SJCRH30 (cell line): ENCODE measurements at regions not wholly inside any gene's neighbourhood (a gene's known extent, or its start where the extent isn't known, plus 50 kb on each side); places are given as distances from the start of the nearest gene placed in this dataset.
A peak's percentile ranks its signal among the peaks of the same experiment; 100 is the strongest.

Experiments used
- DNase-seq, 2 experiments: peaks; one replicate each; pipeline ENCODE4 v3.0.0-alpha.2; 2015 to 2020
- H3K27ac ChIP-seq: fragments of 250-450 bp; sonication (Bioruptor Pico); 2 replicates; pipeline ENCODE4 v1.5.1; 2020; ENCODE audit warnings: mild to moderate bottlenecking, moderate library complexity
- H3K27me3 ChIP-seq: fragments of 250-450 bp; sonication (Bioruptor Pico); 2 replicates; pipeline ENCODE4 v1.5.1; 2020; ENCODE audit warnings: mild to moderate bottlenecking, moderate library complexity
- H3K36me3 ChIP-seq: fragments of 250-450 bp; sonication (Bioruptor Pico); 2 replicates; pipeline ENCODE4 v1.5.1; 2020; ENCODE audit warnings: mild to moderate bottlenecking, moderate library complexity
- H3K4me1 ChIP-seq: fragments of 250-450 bp; sonication (Bioruptor Pico); 2 replicates; pipeline ENCODE4 v1.5.1; 2020; ENCODE audit warnings: mild to moderate bottlenecking, moderate library complexity
- H3K4me3 ChIP-seq: fragments of 250-450 bp; sonication (Bioruptor Pico); 2 replicates; pipeline ENCODE4 v1.5.1; 2020; ENCODE audit warnings: mild to moderate bottlenecking, moderate library complexity
- H3K9me3 ChIP-seq: fragments of 250-450 bp; sonication (Bioruptor Pico); replicated peaks from 2 replicates; pipeline ENCODE4 v1.5.1; 2020; ENCODE audit warnings: mild to moderate bottlenecking, moderate library complexity

DNA sequence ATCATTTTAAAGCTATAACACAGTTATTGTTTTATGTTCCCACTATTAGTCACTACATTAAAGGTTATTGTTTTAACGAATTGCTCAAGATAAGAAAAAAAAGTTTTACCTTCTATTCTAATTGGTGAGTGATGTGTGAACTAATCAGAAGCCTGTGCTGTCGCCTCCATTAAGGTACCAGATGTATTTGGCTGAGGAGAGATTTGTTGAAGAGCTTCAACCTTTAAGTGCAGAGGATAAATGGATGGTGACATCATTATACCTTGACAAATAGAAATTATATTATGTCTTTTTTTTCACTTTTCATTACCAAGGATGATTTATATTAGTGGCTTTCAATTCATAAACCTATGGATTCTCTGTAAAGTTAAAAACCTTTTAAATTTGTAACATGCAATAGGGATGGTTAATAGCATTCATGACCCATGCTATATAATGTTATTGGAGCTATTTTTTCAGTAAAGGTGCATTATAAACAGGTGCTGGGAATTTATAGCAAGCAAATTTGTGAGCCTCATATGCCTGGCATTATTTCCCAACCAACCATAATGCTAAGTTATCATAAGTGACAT is 97.0 kb upstream of the NPVF start:
- Histone ChIP-seq H3K27me3 (peaks cover 6% of the 10 kb centered on the region; the same call in 1 of the 2 replicates), H3K36me3 (no peaks in the 10 kb centered on the region), H3K9me3 (no peaks in the 10 kb centered on the region), H3K4me1 (no peaks in the 10 kb centered on the region), H3K4me3 (no peak overlapping the region), H3K27ac (no peak overlapping the region)
- DNase-seq: no peak

DNA sequence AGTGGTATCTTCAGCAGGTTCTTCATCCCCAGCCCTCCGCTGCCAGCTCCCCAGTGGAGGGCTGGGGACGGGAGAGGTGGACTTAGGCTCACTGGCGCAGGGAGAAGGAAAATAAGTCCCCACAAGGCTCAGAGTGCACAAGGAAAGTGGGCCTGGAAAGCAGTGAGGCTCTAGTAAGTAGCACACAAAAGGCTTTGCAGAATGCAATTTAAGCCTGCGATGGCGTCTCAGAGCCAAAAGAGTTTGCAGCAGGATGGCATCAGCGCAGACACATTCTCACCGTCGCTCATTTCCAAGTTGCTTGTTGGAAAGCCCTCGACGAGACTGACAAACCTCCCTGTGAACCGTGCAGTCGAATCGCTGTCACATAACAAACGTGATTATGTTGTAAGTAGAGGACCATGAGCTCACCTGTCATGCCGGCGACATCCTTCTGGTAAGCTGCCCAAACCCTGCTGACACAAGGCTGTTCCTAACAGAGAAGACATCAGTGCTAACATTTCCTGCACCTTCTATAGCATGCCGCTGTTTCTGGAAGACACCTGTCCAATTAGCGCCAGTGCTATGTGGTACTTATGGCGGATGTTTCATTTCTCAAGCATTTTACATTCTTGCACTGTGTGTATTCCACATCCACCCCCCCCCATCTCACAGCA is 98.3 kb upstream of the NPVF start:
- Histone ChIP-seq H3K4me1 (no peaks in the 10 kb centered on the region), H3K9me3 (no peaks in the 10 kb centered on the region), H3K27ac (no peak overlapping the region), H3K27me3 (peaks cover 2% of the 10 kb centered on the region), H3K36me3 (no peaks in the 10 kb centered on the region), H3K4me3 (no peak overlapping the region)
- DNase-seq: no peak

DNA sequence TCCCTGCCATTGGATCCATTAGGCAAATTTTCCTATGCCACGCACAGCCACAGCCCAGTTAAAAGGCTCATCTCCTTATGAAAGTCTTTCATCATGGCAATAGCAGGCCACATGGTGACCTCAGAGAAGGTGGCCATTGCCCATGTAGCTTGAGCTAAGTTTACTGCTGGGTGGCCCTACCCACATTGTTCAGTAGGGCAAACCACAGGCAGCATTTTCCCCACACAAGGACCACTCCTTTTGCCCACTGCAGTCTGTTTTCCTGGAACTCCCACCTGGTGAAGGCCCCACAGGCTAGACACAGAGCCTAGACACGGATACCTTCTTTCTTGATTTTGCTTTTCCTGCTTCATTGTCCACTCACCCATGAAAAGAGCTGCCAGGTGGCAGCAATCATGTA is 101.5 kb upstream of the NPVF start:
- DNase-seq: no peak
- Histone ChIP-seq H3K27me3 (no peaks in the 10 kb centered on the region; the same call in 1 of the 2 replicates), H3K9me3 (no peaks in the 10 kb centered on the region), H3K4me1 (no peaks in the 10 kb centered on the region), H3K4me3 (no peak overlapping the region), H3K36me3 (no peaks in the 10 kb centered on the region), H3K27ac (no peak overlapping the region)

DNA sequence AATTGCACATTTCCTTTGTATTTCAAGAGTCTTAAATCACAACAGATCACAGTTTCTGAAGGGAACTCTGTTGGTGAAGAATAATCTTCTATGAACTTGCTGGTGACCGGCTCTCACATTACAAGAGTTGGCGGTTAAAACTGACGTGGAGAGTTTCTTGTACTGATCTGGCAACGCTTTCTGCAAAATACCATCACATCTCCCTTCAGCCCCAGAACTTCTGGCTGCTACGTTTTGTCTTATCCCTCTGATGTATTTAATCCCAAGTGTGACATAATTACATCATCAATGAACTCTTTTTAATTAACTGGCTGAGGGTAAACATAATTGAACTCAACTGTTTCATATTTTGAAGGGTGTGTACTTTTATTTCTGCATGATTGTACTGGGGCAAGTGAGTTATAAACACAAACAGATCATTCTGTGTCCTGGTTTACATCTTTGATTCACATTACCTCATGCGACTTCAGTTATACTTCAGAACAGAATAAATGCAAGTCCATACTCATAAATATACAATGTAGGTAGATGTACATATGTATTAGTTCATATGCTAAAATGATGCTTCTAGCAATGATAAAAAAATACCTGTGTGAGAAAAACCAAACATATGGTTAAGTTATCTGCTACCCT is 105.1 kb upstream of the NPVF start:
- H3K36me3 ChIP-seq: no peaks in the 10 kb centered on the region
- H3K27ac ChIP-seq: no peak overlapping the region
- H3K4me1 ChIP-seq: no peaks in the 10 kb centered on the region
- H3K27me3 ChIP-seq: no peaks in the 10 kb centered on the region; the same call in 1 of the 2 replicates
- no peak for DNase-seq
- H3K4me3 ChIP-seq: no peak overlapping the region
- no peaks in the 10 kb centered on the region for H3K9me3 ChIP-seq

DNA sequence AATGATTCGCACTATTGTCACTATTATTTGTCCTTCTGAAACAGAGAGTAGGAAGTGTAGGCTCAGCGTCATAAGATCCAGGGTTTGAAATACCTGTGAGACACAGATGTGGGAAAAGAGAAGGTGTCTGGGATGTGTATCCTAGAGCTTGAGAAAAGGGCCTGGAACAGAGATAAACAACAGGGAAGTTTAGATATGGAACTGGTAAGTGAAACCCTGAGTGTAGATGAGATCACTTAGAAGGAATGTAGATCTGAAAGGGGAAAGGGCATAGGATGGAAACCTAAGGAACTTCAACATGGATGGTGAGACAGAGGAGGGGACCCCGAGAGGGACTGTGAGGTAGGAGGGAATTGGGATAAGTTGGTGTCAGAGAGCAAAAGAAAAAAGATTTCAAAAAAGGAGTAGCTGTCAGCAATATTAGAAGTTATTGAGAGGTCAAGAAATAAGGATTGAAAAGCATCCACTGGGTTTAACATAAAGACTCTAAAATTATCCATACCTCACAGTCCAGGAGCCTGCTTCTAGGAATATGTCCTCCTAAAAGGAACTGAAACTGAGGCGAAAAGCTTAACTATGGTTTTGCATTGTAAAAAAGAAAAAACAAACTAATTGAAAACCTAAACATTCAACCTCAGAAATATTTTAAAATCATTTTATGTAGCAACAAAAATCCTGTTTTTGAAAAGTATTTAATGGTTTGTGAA is 119.2 kb upstream of the NPVF start:
- no peaks in the 10 kb centered on the region for H3K36me3 ChIP-seq
- DNase-seq: no peak
- no peaks in the 10 kb centered on the region for H3K9me3 ChIP-seq
- H3K27ac ChIP-seq: no peak overlapping the region
- H3K4me1 ChIP-seq: no peaks in the 10 kb centered on the region
- H3K27me3 ChIP-seq: no peaks in the 10 kb centered on the region; the same call in 1 of the 2 replicates
- H3K4me3 ChIP-seq: no peak overlapping the region

DNA sequence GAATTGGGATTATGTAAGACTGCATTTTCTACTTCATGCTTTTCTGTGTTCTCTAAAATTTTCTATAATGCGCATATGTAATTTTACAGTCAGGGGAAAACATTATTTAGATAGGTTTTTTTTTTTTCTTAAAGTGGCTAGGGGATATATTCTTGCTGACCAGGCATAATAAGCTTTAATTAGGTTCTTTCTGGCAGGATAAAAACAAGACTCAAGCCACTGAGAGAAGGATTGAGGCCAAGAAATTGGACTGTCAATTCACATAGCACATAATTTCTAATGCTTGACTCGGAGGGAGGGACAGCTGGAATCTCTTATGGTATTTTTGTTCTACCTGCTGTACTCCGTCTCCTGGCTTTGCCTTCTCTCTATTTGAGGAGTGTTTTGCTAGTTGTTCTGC is 119.8 kb upstream of the NPVF start:
- Histone ChIP-seq H3K9me3 (no peaks in the 10 kb centered on the region), H3K4me1 (no peaks in the 10 kb centered on the region), H3K27ac (no peak overlapping the region), H3K27me3 (no peaks in the 10 kb centered on the region; the same call in 1 of the 2 replicates), H3K4me3 (no peak overlapping the region), H3K36me3 (no peaks in the 10 kb centered on the region)
- DNase-seq: no peak

DNA sequence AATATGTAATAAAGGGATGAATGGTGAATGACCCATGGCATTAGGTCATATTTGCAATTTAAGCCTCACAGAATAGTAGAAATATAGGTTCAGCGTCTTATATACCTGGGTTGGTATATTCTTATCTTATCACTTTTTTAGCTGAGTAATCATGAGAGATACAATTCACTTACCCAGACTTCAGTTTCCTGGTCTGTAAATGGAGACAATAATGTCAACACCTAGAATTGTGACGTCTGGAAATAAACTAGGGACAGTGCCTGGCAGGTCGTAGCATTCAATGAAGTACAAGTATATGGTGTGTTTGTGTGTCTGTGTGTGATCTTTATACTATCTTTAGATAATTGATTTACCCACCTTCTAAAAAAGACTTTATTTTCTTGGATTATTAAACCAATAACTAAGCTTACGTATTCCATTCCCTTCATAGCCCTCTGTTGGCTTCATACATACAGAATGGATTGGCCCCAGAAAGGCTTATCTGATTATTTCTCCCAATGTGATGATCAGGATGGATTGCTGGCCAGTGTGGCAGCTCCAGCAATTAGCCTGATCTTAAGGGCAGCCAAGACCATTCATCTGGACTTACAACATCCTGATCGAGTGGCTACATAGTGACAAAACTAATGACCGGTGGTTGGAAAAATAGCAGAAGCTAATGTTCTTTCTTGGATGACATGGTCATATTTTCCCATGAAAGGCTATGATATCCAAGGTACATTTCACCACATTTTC is 121.2 kb upstream of the NPVF start:
- DNase-seq: no peak
- no peaks in the 10 kb centered on the region; the same call in 1 of the 2 replicates for H3K27me3 ChIP-seq
- no peaks in the 10 kb centered on the region for H3K36me3 ChIP-seq
- no peak overlapping the region for H3K4me3 ChIP-seq
- no peaks in the 10 kb centered on the region for H3K4me1 ChIP-seq
- H3K27ac ChIP-seq: no peak overlapping the region
- no peaks in the 10 kb centered on the region for H3K9me3 ChIP-seq

DNA sequence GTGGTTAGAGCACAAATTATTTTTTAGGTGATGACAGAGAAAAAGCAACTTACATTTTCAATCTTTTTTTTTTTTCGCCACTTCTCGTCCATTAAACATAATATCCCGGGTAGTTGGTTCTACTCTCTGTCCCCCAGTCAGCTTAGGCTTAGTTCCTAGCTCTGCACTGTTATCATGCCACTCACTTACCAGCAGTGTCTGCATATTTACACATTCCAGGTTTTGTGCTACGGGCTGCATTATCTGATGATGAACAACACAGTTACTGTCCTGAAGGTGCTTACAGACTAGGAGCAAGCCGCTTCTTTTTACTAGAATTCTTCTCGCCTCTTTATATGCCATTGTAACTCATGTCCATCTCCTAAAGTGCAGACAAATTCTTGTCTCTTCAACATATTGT is 121.8 kb upstream of the NPVF start:
- no peak for DNase-seq
- Histone ChIP-seq H3K9me3 (no peaks in the 10 kb centered on the region), H3K4me3 (no peak overlapping the region), H3K27me3 (no peaks in the 10 kb centered on the region; the same call in 1 of the 2 replicates), H3K27ac (no peak overlapping the region), H3K36me3 (no peaks in the 10 kb centered on the region), H3K4me1 (no peaks in the 10 kb centered on the region)

DNA sequence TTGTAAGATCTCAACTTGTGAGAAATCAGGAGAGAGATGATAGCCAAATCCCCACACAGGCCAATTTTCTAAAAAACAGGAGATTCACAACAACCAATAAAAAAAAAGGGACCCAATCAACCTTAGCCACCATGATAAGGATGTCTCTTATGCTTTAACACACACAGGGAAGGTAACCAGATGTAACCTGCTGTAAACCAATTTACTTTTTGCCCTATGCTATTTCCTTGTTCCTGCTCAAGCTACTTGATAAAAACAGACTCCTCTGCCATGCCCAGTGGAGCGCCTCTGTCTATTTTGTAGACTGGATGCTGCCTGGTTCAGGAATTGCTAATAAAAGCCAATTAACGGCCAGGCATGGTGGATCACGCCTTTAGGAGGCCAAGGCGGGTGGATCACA is 123.5 kb upstream of the NPVF start:
- Histone ChIP-seq H3K4me3 (no peak overlapping the region), H3K36me3 (no peaks in the 10 kb centered on the region), H3K4me1 (no peaks in the 10 kb centered on the region), H3K27me3 (no peaks in the 10 kb centered on the region; the same call in 1 of the 2 replicates), H3K27ac (no peak overlapping the region), H3K9me3 (no peaks in the 10 kb centered on the region)
- DNase-seq: no peak

DNA sequence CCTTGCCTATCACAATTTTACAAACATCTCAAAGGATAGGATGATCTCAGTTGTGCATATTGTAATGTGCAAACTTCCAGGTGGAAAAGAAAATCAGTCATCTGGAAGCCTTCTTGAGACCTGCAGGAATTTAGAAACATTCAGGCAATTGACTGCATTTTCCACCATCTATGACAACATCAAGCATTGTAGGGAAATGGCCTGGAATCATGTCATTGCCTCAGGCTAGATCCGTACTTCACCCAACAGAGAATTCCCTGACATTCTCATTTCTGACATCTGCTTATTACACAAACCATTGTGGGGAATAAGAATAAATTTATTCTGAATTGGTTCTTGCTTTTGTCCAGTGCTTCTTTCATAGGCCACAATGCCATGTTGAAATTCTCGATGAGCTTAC is 124.9 kb upstream of the NPVF start:
- Histone ChIP-seq H3K4me3 (no peak overlapping the region), H3K27ac (no peak overlapping the region), H3K27me3 (no peaks in the 10 kb centered on the region; the same call in 1 of the 2 replicates), H3K9me3 (no peaks in the 10 kb centered on the region), H3K36me3 (no peaks in the 10 kb centered on the region), H3K4me1 (no peaks in the 10 kb centered on the region)
- DNase-seq: no peak

DNA sequence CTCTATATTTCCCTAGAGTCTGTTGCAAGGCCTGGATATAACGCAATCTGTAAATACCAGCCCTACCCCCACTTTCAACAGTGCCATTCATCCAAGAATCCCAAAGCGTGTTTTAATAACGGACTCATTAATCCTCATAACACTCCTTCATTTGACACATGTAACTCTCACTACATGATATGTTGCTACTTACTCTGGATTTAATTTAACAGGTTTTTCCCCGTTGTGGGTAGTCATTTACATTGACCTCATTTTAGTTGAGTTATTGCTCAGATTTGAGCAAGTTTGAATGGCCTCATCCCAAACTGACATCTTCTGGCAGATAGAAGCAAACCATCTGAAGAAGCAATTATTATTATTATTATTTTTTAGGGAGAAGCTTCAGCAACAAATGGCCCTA is 125.4 kb upstream of the NPVF start:
- Histone ChIP-seq H3K4me1 (no peaks in the 10 kb centered on the region), H3K27me3 (no peaks in the 10 kb centered on the region; the same call in 1 of the 2 replicates), H3K27ac (no peak overlapping the region), H3K36me3 (no peaks in the 10 kb centered on the region), H3K9me3 (no peaks in the 10 kb centered on the region), H3K4me3 (no peak overlapping the region)
- no peak for DNase-seq

DNA sequence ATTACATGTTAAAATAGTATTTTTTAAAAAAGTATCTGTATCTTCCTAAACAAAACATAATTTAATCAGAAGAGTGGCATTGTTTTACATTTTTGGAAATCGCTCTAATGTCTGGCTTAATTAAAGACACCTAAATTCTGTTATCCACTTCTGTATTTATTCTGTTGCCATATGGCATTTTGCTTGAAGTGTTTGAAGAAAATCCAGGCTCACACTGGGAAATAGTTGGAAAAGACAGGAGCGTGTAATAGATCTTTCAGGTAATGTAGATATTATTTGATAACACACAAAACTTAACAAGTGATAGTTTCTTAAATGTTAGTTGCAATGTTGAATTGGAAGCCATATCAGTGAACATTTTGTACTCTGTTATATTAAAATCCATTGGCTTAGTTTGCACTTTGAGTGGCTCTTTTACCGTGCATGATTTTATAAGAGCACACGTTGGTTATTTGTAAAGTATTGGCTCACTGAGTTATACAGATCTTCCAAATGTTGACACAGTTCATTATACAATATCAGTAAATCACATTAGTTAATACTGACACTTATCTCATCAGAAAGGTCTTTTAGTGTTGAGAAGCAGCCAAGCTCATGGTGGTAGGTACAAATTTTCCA is 128.4 kb upstream of the NPVF start:
- H3K27ac ChIP-seq: no peak overlapping the region
- no peaks in the 10 kb centered on the region for H3K36me3 ChIP-seq
- H3K9me3 ChIP-seq: no peaks in the 10 kb centered on the region
- no peak overlapping the region for H3K4me3 ChIP-seq
- H3K4me1 ChIP-seq: no peaks in the 10 kb centered on the region
- no peak for DNase-seq
- no peaks in the 10 kb centered on the region; the same call in 1 of the 2 replicates for H3K27me3 ChIP-seq

DNA sequence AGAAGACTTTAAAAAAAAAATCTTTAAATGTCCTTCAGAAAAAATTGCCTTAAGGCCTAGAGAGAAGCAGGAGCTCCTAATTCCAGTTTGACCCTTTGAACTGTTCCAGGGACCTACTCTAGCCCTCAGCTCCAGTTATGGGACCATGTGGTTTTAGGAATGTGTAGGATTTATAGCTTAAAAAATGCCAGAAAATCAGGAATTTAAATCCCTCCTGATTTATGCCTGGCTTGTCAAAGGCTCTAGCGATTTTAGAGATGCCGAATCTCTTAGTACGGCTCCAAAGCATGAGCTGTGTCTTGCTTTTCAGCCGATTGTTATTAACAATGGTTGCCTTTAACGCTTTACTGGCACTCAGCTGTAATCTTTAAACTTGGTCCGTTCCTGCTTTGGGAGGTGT is 130.6 kb upstream of the NPVF start:
- no peaks in the 10 kb centered on the region for H3K36me3 ChIP-seq
- H3K27ac ChIP-seq: no peak overlapping the region
- H3K9me3 ChIP-seq: no peaks in the 10 kb centered on the region
- DNase-seq: no peak
- no peaks in the 10 kb centered on the region for H3K27me3 ChIP-seq
- no peak overlapping the region for H3K4me3 ChIP-seq
- H3K4me1 ChIP-seq: no peaks in the 10 kb centered on the region

DNA sequence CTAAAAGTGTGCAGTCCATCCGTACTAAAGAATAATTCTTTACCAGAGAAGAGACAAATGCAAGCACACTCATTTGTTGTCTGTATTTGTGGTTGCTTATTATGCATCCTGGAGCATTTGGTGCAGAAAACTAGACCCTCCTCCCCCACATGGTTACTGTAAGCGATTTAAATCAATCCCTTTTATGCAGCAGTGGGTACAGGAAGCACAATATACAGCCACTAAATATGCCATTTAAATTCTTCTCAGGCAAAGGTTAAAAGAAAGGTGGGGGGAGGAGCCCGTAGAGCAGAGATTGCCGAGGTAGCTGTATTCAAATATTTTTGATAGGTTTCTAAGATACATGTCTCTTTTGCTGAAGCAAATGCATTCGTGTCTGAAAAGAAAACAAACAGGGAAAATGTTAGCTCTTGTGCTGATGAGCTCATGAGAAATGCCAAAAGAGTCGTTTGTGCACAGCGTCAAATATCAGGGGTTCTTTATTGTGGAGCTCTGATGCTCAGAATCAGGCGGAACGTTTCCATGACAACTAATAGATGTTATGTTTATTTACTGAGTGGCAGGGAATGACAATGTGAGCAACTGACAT is 131.3 kb upstream of the NPVF start:
- no peaks in the 10 kb centered on the region for H3K36me3 ChIP-seq
- H3K27ac ChIP-seq: no peak overlapping the region
- H3K4me3 ChIP-seq: no peak overlapping the region
- no peaks in the 10 kb centered on the region for H3K27me3 ChIP-seq
- peak in 1 of 2 experiments; percentile 10 for DNase-seq
- no peaks in the 10 kb centered on the region for H3K9me3 ChIP-seq
- H3K4me1 ChIP-seq: no peaks in the 10 kb centered on the region
